SU-DHL-6 (cell line): ENCODE measurements at regions not wholly inside any gene's neighbourhood (a gene's known extent, or its start where the extent isn't known, plus 50 kb on each side); places are given as distances from the start of the nearest gene placed in this dataset.

ENCODE experiments used
- H2AFZ ChIP-seq: fragments of 200-600 bp; sonication (generic); 2 replicates; pipeline ENCODE4 v1.6.1; 2014; ENCODE audit warnings: low read depth, mild to moderate bottlenecking, moderate library complexity, mixed read lengths, antibody characterized with exemption, low read length; ENCODE audit not compliant: severe bottlenecking
- H3F3A ChIP-seq: fragments of 200-600 bp; shearing (Covaris generic); 2 replicates; pipeline ENCODE4 v1.6.0; 2016; ENCODE audit warnings: antibody characterized with exemption, mild to moderate bottlenecking; ENCODE audit not compliant: insufficient read depth
- H3K27ac ChIP-seq: fragments of 200-600 bp; sonication (generic); 2 replicates; pipeline ENCODE4 v1.5.1; 2016; ENCODE audit warnings: low read depth, mild to moderate bottlenecking, low read length, moderate library complexity, mixed read lengths
- H3K27me3 ChIP-seq: fragments of 200-600 bp; sonication (generic), shearing (Covaris generic); 2 replicates; pipeline ENCODE4 v1.6.0; 2014; ENCODE audit warnings: mild to moderate bottlenecking, low read length
- H3K36me3 ChIP-seq: fragments of 200-600 bp; sonication (generic); 2 replicates; pipeline ENCODE4 v1.6.1; 2014; ENCODE audit warnings: mild to moderate bottlenecking, low read length, mixed read lengths
- H3K4me2 ChIP-seq: fragments of 300-600, 200-600 bp; shearing (Covaris generic), sonication (generic); 2 replicates; pipeline ENCODE4 v1.6.0; 2014; ENCODE audit warnings: low read length, low read depth, mild to moderate bottlenecking; ENCODE audit not compliant: poor library complexity, severe bottlenecking
- H3K4me3 ChIP-seq: fragments of 200-600 bp; sonication (generic); 2 replicates; pipeline ENCODE4 v1.5.1; 2014; ENCODE audit warnings: antibody characterized with exemption, low read length, mild to moderate bottlenecking, mixed read lengths; ENCODE audit not compliant: insufficient read depth, poor library complexity, severe bottlenecking
- H3K79me2 ChIP-seq: fragments of 200-600 bp; sonication (generic); 2 replicates; pipeline ENCODE4 v1.6.1; 2014; ENCODE audit warnings: mild to moderate bottlenecking, low read length, moderate library complexity; ENCODE audit not compliant: insufficient read depth
- H3K9ac ChIP-seq: fragments of 200-600 bp; sonication (generic); 2 replicates; pipeline ENCODE4 v1.7.0; 2014; ENCODE audit warnings: mild to moderate bottlenecking, low read length
- H3K9me2 ChIP-seq: fragments of 200-600 bp; sonication (generic); replicated peaks from 2 replicates; pipeline ENCODE4 v1.6.1; 2014; ENCODE audit warnings: low read length; ENCODE audit not compliant: insufficient read depth
- H3K9me3 ChIP-seq: fragments of 200-600 bp; sonication (generic); 2 replicates; pipeline ENCODE4 v1.6.1; 2014; ENCODE audit warnings: low read length, mixed read lengths; ENCODE audit not compliant: insufficient read depth
- H4K20me1 ChIP-seq: fragments of 200-600 bp; sonication (generic); 2 replicates; pipeline ENCODE4 v1.6.1; 2014; ENCODE audit warnings: low read depth, mild to moderate bottlenecking, antibody characterized with exemption, low read length, moderate library complexity, mixed read lengths
- EZH2phosphoT487 ChIP-seq: fragments of 200-600 bp; sonication (generic), shearing (Covaris generic); conservative IDR thresholded peaks from 2 replicates; pipeline ENCODE4 v1.6.1; 2018; ENCODE audit warnings: mild to moderate bottlenecking, antibody characterized with exemption, low read length, moderate library complexity, mixed read lengths
- TF ChIP-seq, protein P1 (sequence below): fragments of 200-600 bp; sonication (generic); IDR thresholded peaks from one replicate; pipeline ENCODE4 v1.5.1; 2017; ENCODE audit warnings: antibody characterized with exemption, mild to moderate bottlenecking, low read length, moderate library complexity; ENCODE audit not compliant: insufficient read depth, poor library complexity, severe bottlenecking

DNA sequence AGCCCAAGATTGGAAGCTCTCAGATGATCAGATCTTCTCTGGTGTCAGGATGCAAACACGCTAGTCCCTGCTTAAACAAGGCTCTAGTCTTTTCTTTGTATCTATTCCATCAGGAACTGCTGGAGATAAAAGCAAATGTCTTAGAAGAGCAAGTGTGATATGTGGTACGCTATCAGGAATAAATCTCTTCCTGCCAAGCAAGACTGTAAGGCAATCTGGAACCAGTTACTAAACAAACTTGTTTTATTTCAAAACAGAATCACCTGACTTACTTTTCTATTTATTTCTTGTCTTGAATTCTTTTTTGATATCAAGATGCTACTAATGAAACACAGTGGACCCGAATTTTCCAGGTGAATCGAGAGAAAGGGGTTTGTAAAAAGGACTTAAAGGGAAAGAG lies 139.9 kb upstream of the ZNF644 start:
- H3K79me2 ChIP-seq, result no peaks in the 10 kb centered on the region

DNA sequence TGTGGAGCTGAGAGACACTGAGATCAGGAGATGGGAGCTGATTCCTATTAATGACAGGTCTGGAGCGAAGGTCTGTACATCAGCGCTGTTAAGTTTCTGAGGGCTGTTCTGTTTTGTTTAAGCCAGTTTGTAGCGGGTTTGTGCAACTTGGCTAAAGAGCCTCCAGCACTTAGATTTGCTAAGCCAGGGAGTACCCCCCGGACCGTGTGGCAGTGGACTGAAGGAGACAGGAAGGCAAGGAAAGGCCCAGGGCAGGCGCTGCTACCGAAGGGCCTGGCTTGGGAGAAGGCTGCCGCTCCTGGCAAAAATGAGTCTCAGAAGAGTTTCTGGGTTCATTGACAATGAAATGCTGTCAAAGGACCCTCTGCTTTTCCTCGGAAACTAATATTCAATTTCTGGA lies 139.3 kb upstream of the ZNF644 start:
- Histone ChIP-seq H2AFZ (no peak overlapping the region), H3K36me3 (no peaks in the 10 kb centered on the region), H3K9ac (no peak overlapping the region), H3F3A (no peaks in the 10 kb centered on the region), H3K4me2 (no peak overlapping the region), H3K27ac (no peak overlapping the region), H3K4me3 (no peak overlapping the region), H3K27me3 (no peaks in the 10 kb centered on the region), H4K20me1 (no peaks in the 10 kb centered on the region), H3K9me2 (no peaks in the 10 kb centered on the region), H3K9me3 (no peaks in the 10 kb centered on the region), H3K79me2 (no peaks in the 10 kb centered on the region)
- TF ChIP-seq, protein P1, sequence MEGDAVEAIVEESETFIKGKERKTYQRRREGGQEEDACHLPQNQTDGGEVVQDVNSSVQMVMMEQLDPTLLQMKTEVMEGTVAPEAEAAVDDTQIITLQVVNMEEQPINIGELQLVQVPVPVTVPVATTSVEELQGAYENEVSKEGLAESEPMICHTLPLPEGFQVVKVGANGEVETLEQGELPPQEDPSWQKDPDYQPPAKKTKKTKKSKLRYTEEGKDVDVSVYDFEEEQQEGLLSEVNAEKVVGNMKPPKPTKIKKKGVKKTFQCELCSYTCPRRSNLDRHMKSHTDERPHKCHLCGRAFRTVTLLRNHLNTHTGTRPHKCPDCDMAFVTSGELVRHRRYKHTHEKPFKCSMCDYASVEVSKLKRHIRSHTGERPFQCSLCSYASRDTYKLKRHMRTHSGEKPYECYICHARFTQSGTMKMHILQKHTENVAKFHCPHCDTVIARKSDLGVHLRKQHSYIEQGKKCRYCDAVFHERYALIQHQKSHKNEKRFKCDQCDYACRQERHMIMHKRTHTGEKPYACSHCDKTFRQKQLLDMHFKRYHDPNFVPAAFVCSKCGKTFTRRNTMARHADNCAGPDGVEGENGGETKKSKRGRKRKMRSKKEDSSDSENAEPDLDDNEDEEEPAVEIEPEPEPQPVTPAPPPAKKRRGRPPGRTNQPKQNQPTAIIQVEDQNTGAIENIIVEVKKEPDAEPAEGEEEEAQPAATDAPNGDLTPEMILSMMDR, result no peak
- no peak for TF ChIP-seq EZH2phosphoT487

More for the DNA sequence above, 139.9 kb upstream of the ZNF644 start:
- no peak overlapping the region for H3K4me2 ChIP-seq
- H3K9me2 ChIP-seq, result no peaks in the 10 kb centered on the region
- H3F3A ChIP-seq, result no peaks in the 10 kb centered on the region
- no peak overlapping the region for H2AFZ ChIP-seq
- no peak overlapping the region for H3K9ac ChIP-seq
- H3K27ac ChIP-seq, result no peak overlapping the region
- no peaks in the 10 kb centered on the region for H3K36me3 ChIP-seq
- no peaks in the 10 kb centered on the region for H4K20me1 ChIP-seq
- H3K4me3 ChIP-seq, result no peak overlapping the region
- H3K9me3 ChIP-seq, result no peaks in the 10 kb centered on the region
- no peaks in the 10 kb centered on the region for H3K27me3 ChIP-seq
- TF ChIP-seq, protein P1, result no peak
- no peak for TF ChIP-seq EZH2phosphoT487

DNA sequence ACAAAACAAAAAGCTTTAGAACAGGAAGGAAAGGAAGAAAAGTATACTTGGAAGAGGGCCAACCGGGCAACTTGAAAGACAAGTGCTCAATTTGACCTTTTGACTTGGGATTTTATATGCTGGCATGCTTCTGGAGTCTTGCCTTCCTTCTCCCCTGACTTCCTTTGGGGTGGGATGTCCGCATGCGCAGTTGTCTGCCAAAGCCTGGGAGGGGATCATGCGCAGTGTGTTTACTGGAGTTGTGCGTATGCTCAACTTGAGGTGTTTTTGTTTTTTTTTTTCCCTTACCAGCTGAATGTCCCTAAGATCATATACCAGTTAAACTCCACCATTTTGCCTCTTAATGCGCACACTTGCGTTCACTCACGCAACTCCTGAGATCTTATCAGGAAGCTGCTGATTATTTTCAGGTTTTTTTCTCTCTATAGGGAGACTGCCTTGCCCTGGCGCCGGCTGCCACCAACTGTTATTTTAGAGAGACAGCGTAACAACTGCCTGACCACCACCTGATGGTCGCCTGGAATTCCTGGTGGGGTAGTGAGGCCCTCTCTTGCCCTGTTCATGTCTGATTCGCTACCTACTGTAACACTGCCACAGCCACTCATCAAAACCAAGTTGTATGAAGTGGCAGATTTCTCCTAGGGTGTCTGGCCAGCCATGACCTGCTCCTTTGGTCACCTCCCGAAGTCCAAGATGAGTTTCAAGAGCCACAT lies 138.7 kb upstream of the ZNF644 start:
- Histone ChIP-seq H3K4me3 (no peak overlapping the region), H4K20me1 (no peaks in the 10 kb centered on the region), H3K79me2 (no peaks in the 10 kb centered on the region), H2AFZ (no peak overlapping the region), H3K27me3 (no peaks in the 10 kb centered on the region), H3K9ac (no peak overlapping the region), H3K9me3 (no peaks in the 10 kb centered on the region), H3K36me3 (no peaks in the 10 kb centered on the region), H3K4me2 (no peak overlapping the region), H3K9me2 (no peaks in the 10 kb centered on the region), H3K27ac (no peak overlapping the region), H3F3A (no peaks in the 10 kb centered on the region)
- TF ChIP-seq, protein P1, result no peak
- TF ChIP-seq EZH2phosphoT487, result no peak

DNA sequence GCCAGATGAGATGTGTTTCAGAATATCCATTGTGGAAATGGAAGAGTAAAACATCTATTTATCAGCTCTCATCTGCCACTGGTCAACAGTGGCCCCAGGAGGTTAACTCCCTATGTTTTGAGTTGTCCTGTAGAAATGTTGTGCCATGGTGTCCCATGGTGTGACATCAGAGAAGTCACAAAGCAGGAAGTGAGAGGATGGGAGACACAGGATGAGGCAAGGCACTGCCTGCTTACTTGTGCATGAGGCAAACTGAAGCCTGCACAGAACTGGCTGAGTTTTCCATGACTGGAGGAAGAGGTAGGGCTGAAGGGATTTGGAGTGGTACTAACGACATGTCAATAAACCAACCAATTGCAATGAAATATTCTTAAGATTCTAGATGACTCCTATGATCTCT lies 131.5 kb upstream of the ZNF644 start:
- H2AFZ ChIP-seq, result no peak overlapping the region

More for the DNA sequence above, 131.5 kb upstream of the ZNF644 start:
- Histone ChIP-seq H3K27ac (no peak overlapping the region), H3F3A (no peaks in the 10 kb centered on the region), H3K79me2 (no peaks in the 10 kb centered on the region), H3K9ac (no peak overlapping the region), H3K27me3 (no peaks in the 10 kb centered on the region), H3K4me3 (no peak overlapping the region), H3K9me2 (no peaks in the 10 kb centered on the region), H3K4me2 (no peak overlapping the region), H3K9me3 (no peaks in the 10 kb centered on the region), H3K36me3 (no peaks in the 10 kb centered on the region), H4K20me1 (no peaks in the 10 kb centered on the region)
- TF ChIP-seq, protein P1, result no peak
- TF ChIP-seq EZH2phosphoT487, result no peak
